IPS-18c (cell line): ENCODE measurements at regions not wholly inside any gene's neighbourhood (a gene's known extent, or its start where the extent isn't known, plus 50 kb on each side); places are given as distances from the start of the nearest gene placed in this dataset.

Experiments
- H3K4me3 ChIP-seq: 2 replicates; pipeline ENCODE4 v1.7.0; 2013; ENCODE audit warnings: low read depth, mild to moderate bottlenecking, low read length, moderate library complexity; ENCODE audit not compliant: insufficient read depth
- H3K9me3 ChIP-seq: one replicate; pipeline ENCODE4 v1.6.1; 2013; ENCODE audit warnings: mild to moderate bottlenecking, low read length, moderate library complexity; ENCODE audit not compliant: control insufficient read depth, insufficient read depth

DNA sequence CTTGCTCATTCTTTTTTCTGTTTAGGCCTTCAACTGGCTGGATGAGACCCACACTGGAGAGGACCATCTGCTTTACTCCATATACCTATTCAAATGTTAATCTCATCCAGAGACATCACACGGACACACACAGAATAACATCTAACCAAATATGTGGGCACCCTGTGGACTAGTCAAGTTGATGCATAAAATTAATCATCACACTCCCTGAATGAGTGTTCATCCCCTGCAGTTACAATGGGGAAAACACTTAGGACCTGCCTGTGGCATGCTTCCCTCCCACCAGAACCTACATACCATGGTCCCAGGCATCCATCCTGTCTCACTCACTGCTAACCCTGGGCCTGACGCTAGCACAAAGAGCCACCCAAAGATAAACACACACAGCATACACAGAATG is 112.8 kb upstream of the TEX51 start:
- H3K4me3 ChIP-seq: no peak overlapping the region
- H3K9me3 ChIP-seq: no peaks in the 10 kb centered on the region

DNA sequence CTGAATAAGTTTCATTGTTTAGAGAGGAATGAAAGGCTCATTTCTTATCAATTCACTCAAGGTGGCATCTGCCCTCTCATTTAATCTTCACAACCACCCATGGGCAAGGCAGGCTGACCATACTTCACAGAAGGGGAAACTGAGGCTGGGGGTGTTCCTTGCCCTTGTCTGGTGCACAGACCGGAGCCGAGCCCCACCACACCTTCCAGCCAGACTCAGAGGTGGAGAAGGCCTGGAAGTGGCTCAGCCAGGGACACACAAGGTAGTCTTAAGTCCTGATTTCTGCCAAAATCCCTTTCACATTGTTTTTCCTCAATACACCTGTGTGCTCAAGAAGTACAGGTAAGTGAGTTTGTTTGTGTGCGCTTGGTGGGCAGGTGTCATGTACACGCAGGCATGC is 111.9 kb upstream of the TEX51 start:
- H3K4me3 ChIP-seq: no peak overlapping the region
- no peaks in the 10 kb centered on the region for H3K9me3 ChIP-seq

DNA sequence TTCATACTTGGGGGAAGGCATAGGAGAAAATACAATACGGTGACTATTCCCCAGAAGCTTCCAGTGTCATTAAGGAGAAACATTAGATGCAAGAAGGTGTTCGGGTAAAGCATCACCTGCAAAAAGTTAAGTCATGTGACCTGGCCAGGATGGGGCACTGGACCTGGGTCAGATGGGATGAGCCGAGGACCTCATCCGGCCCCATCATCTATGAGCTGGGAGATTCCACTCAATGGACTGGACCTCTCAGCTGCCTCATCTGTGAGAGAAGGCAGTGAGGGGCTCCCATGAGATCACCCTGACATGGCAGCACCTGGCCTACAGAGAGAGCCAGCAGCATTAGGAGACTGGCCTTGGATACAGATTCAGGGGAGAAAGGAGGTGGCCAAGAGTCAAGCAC is 111.4 kb upstream of the TEX51 start:
- Histone ChIP-seq H3K9me3 (no peaks in the 10 kb centered on the region), H3K4me3 (no peak overlapping the region)

DNA sequence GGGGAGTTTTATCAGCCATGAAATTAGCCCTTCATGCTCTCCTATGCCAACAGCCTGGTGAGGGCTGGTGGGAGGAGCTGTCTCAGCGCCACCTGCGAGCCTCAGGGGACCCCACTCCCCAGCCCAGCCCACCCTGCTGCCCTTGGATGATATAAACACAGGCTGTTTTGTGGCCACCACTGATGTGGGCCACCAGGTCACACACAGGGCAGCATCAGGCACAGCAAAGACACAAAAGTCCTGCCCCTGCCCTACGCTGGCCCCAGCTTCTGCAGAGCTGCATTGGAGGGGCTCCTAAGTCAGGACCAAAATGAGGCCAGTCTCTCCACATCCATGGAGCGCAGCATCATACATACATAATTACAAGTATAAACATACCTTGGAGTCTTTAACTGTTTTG is 110.6 kb upstream of the TEX51 start:
- no peak overlapping the region for H3K4me3 ChIP-seq
- H3K9me3 ChIP-seq: no peaks in the 10 kb centered on the region

DNA sequence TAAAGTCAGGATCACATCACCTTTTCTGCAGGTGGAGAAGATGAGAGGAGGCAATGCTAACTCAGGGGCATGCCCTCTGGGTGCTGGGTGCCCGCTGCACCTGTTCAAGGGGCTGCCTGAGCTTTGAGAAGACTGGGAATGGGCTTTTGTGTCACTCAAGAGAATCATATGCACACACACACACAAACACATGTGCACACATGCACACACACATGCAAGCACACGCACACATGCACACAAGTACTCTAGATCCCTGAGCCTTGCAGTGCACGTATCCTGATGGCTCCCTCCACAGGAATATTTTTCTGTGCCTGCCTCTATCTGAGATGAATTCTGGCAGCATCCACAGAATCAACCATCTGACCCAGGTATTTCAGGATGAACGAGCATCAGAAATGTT is 110.0 kb upstream of the TEX51 start:
- H3K4me3 ChIP-seq: no peak overlapping the region
- H3K9me3 ChIP-seq: no peaks in the 10 kb centered on the region

DNA sequence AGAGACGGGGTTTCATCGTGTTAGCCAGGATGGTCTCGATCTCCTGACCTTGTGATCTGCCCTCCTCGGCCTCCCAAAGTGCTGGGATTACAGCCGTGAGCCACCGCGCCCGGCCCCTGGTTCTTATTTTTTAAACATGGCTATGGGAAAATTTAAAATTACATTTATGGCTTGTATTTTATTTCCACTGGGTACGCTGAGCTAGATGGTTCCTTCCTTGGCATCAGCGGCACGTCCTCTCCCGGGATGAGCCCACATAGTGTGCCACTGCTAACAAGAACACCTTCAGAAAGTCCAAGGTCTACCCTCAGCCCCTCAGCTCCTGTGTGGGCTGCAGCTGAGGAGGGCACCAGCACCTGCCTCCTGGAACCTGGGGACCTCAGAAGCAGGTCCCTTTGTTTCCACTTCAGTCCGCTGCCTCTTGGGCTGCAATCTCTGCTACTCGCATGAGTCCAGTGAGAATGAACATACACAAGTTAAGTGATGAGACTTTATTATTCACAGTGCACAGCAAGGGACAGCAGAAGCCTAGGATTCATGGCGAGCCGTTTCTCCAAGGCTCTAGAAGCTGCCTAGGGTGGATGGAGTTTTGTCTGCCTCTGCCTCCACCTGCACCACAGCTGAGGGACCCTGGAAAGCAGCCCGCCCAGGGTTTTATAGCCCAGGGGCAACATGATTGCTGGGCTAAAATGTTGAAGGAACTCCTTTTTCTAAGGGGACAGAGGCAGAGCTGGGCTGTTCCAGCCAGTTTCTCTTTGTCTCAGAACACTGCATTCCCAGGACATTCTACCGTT is 107.5 kb upstream of the TEX51 start:
- Histone ChIP-seq H3K4me3 (no peak overlapping the region), H3K9me3 (no peaks in the 10 kb centered on the region)

DNA sequence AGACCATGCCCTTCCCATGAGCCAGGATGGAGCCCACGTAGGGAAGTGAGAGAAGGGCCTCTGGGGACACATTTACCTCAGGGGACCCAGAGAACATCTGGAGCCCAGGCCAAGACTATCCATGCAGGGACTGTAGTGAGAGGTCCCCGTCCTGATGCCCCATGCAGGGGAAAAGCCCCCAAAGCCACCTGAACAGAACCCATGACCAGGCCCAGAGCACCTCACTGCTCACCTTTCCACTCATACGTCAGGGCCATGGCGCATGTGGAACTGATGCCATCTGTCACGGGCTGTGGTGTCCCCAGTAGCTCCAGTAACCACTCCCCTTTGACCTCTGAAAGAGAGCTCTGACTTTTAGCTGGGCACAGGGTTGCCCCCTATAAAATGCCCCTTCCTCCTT is 106.5 kb upstream of the TEX51 start:
- H3K4me3 ChIP-seq: no peak overlapping the region; the same call in 1 of the 2 replicates
- no peaks in the 10 kb centered on the region for H3K9me3 ChIP-seq

DNA sequence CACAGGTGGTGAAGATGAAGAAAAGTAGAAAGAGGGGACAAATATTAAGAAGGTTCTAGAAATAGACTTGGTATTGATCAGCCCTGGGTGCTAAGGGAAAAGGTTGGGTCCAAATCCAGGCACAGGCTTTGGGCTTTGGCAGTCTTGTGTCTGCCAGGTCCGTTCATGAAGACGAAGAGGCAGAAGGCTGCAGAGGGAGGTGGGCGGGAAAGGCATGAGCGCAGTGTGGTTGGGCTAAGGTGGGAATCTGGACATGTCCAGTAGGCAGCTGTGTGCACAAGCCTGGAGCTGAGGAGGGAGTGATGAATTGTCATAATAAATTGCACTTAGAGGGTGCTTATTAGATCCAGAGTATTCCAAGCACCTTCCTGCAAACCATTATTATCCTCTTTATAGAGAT is 105.7 kb upstream of the TEX51 start:
- Histone ChIP-seq H3K9me3 (no peaks in the 10 kb centered on the region), H3K4me3 (no peak overlapping the region)

DNA sequence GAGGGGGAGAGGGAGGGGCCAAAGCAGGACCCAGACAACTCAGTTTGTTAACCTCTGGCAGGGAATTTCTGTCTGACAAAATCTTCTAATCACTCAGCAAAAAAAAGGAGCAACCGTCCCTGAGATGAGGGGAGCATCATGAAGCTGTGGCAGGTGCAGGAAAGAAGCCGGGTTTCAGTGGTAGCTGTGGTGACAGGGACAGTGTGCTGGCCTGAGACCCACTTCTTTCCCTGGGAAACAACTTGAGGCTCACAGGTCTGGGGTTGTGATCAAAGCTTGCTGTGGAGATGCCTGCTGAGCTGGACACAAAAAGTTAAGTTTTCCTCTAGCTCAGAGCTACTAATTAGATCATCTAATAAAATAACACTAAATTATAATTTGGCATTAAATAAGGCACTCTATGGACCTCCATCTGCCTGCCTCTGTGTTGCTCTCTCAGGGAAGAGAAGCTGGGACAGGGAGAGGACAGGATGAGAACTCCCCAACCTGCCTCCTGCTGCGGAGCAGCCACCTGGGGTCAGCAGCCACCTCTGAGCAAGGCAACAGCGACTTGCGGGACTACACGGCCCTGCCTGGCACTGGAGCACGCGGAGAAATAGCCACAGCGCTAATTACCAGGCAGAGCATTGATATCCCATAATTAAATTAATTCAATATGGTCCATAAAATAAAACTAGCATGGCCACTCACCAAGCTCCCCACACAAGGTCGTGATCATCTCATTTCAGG is 104.6 kb upstream of the TEX51 start:
- Histone ChIP-seq H3K4me3 (no peak overlapping the region), H3K9me3 (no peaks in the 10 kb centered on the region)

DNA sequence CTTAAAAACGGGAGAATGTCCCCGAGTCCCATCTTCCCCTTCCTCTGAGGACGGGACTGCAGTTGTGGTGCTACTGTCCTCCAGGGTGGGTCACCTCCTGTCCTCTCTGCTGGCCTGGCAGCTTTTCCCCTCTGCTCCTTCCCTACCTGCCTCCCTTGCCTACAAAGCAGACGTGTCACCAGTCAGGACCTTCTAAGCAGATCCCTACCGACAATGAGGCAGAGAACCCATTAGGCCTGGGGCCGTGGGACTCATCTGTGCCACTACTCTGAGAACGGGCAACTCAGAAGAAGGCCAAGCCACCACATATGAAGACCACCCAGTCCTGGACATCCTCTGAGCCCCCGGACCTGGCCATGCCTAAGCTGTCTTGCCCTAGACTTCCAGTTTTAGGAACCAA is 103.0 kb upstream of the TEX51 start:
- no peak overlapping the region for H3K4me3 ChIP-seq
- H3K9me3 ChIP-seq: no peaks in the 10 kb centered on the region

DNA sequence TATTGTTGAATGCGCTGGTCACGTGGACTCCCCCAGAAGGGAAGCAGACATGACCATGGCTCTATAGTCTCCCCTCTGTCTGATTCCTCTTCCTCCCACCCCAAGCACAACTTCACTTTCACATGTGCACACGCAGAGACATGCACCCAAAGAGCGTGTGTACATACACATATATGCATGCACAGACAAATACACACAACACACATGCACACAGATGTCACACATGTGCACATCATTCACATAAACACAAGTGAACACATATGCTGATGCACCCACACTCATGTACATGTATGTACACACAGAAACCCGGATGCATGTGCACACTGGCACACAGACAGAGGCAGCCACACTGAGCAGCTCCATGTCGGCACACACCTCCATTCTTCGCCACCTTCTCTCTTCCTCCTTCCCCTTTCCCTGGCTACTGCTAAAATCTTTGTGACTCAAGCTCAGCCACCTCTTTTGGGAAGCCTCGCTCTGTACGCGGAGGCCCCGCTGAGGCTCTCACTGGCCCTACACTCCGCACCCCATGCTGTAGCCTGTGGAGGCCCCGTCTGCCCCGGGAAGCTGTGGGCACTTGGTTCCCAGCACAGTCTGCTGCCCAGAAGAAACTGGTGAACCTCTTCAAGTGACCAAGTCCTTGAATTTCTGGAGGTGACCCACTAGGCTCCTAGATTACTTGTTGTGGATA is 101.6 kb upstream of the TEX51 start:
- H3K4me3 ChIP-seq: no peak overlapping the region
- H3K9me3 ChIP-seq: no peaks in the 10 kb centered on the region

DNA sequence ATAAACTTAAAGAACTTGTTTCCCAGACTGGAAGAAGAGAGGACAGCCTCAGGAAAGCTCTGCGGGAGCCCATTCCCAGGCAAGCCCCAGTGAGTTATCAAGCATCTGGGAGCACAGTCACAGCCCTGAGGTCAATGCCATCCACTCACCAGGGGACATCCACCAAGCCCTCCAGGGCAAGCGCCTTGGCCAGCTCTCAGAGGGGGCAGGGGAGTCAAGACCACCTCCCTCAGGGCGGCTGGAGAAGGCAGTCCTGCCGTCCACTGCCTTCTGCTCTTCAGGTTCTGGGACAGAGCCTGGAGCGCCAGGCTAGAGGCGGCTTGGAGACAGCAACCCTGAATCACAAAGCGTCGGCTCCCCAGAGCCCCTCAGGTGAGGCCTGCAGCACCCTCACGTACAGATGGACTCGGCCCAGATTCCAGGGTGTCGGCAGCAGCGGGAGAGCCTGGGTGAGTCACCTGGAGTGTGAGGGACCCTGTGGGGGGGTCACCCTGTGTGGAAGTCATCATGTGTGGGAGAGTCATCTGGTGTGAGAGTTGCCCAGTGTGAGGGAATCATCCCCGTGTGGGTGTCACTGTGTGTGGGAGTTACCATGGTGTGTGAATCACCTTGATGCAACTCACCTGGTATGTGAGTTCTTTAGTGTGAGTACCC is 100.9 kb upstream of the TEX51 start:
- H3K9me3 ChIP-seq: no peaks in the 10 kb centered on the region

DNA sequence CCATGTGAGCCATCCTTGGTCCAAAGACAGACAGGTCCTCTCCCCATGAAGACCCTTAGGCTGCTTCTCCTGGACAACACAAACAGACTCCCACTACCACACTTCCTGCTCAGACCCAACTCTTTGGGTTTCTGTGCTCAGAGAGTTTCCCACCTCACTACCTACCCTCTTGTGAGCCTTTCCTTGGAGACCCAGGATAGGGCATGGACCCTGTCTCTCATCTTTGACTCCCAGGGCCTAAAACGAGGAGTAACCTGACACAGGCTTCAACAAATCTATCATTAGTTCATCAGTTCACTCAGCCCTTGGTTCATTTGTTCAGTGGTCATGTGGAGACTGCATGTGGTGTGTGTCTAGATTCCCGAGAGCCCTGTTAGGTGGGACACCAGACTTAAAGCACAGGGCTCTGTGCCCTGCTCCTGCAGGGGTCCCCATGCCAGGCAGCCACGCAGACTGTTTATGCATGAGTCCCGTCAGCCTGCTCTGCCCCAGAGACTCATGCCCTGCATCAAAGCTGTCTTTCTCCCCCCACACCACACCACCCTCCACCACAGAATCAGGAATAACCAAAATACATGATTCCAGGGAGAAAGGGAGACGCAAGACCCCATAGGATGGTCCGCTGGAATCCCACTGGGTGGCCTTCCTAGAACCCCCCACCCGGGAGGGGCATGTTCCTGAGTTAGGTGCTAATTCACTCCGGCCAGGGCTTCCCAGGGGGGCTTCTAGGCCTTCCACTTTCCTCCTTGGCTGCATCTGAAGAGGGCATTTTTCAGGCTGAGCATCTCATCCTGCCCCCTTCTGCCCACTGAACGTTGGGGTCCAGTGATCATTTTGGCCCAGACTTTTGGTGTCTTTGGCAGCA is 100.2 kb upstream of the TEX51 start:
- H3K4me3 ChIP-seq: no peak overlapping the region
- no peaks in the 10 kb centered on the region for H3K9me3 ChIP-seq

More for the DNA sequence above, 100.9 kb upstream of the TEX51 start:
- H3K4me3 ChIP-seq: no peak overlapping the region

DNA sequence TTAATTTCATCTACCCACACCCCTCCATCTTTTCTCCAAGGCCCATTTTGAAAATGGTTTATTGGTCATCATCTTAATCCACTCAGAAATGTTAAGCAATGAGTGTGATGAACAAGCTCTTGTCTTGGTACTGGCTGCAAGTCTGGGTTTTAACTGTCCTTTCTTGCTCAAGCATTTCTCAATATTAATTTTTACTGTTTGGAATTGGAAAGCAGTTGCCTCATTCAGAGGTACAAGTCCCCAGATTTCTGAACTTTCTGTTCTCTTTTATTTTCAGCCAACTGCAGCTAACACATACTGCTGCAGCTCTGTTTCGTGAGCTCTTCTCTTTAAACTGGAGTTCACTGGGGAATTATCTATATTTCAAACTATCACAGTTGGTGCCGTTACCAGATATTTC is 99.4 kb upstream of the TEX51 start:
- Histone ChIP-seq H3K9me3 (no peaks in the 10 kb centered on the region), H3K4me3 (no peak overlapping the region)

DNA sequence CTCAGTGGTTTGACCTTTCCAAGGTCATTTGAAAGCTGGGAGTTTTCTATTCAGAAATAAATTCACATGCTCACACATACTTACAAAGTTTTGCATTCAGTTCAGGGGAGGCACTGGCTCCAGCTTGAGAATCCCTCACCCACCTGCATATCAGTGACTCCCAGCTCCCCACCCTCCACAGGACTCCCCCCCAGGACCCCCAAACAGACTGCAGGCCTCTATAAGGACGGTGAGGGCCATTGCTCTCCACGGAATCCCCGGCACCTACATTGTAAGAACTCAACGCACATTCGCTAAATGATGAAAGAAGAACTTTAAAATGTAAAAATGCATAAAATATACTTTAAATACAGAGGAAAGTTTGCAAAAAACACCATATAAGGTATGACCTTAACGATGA is 97.2 kb upstream of the TEX51 start:
- no peaks in the 10 kb centered on the region for H3K9me3 ChIP-seq
- no peak overlapping the region for H3K4me3 ChIP-seq

DNA sequence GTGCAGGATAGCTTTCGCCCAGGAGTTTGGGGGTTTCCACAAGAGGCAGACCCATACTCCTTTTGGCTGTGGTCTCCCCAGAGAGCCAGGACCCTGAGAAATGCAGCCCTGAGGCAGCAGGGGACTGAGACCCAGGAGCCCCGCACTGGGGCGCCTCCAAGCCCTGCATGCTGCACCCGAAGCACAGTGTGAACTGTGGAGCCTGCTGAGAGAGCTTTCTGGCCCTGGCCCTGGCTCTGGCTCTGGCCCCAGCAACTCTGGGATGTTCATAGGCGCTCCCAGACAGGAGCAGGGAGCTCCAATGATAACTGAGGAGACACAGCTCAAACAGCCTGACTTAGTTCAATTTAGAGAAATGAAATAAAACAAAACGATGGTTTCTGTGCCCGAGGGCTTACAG is 96.4 kb upstream of the TEX51 start:
- no peak overlapping the region for H3K4me3 ChIP-seq
- no peaks in the 10 kb centered on the region for H3K9me3 ChIP-seq
